ENCODE measurements at regions not wholly inside any gene's neighbourhood (a gene's known extent, or its start where the extent isn't known, plus 50 kb on each side); places are given as distances from the start of the nearest gene placed in this dataset.

DNA sequence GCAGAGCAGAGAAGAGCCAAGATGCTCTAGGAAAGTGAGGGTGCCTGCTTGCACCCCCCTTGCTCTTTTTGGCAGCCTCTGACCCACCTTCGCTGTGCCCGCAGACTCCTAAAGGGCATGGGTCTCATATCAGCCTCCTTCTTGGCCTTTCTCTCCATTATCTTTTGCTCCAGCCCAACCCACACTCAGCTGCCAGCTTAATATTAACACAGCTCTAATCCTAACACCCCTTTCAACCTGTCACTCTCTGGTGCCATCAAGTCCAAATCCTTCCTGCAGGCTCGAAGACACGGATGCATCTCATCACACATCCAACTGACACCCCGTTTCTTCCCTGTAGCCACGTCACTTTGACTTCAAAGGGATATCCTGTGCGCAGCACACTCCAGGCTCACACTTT, 171.6 kb upstream of the AUTS2 start:
- H3K4me2 ChIP-seq: no peak overlapping the region
- no peaks in the 10 kb centered on the region for H3K4me1 ChIP-seq (ENCODE audit: low read depth, poor library complexity, severe bottlenecking)
- H3K4me3 ChIP-seq (IDR thresholded peaks at IDR 0.05; ENCODE audit: insufficient read depth, low read depth, low read length): no peak overlapping the region
- no peak overlapping the region for H3K27ac ChIP-seq
- H3K36me3 ChIP-seq (ENCODE audit: insufficient read depth): no peaks in the 10 kb centered on the region
- no peaks in the 10 kb centered on the region for H3K79me2 ChIP-seq (ENCODE audit: insufficient read depth, low read depth)
- H3K27me3 ChIP-seq (ENCODE audit: insufficient read depth, low read depth): no peaks in the 10 kb centered on the region
- H2AFZ ChIP-seq (ENCODE audit: low read depth): no peak overlapping the region
- no peak for TF ChIP-seq CTCF (conservative IDR thresholded peaks at IDR 0.05; ENCODE audit: low read depth, low read length)
- no peaks in the 10 kb centered on the region for H4K20me1 ChIP-seq (ENCODE audit: insufficient read depth)
- H3K9ac ChIP-seq: no peak overlapping the region

DNA sequence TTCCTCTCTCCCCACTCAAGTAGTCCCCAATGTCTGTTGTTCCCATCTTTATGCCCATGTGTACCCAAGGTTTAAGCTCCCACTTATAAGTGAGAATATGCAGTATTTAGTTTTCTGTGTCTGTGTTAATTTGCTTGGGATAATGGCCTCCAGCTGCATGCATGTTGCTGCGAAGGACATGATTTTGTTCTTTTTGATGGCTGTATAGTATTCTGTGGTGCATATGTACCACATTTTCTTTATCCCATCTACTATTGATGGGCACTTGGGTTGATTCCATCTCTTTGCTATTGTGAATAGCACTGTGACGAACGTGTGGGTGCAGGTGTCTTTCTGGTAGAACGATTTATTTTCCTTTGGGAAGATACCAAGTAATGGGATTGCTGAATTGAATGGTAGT, 170.2 kb upstream of the AUTS2 start:
- Histone ChIP-seq H2AFZ (ENCODE audit: low read depth) (no peak overlapping the region), H3K36me3 (ENCODE audit: insufficient read depth) (no peaks in the 10 kb centered on the region), H3K27ac (no peak overlapping the region), H3K79me2 (ENCODE audit: insufficient read depth, low read depth) (no peaks in the 10 kb centered on the region), H3K4me1 (ENCODE audit: low read depth, poor library complexity, severe bottlenecking) (no peaks in the 10 kb centered on the region), H3K4me2 (no peak overlapping the region), H3K9ac (no peak overlapping the region), H4K20me1 (ENCODE audit: insufficient read depth) (no peaks in the 10 kb centered on the region), H3K4me3 (IDR thresholded peaks at IDR 0.05; ENCODE audit: insufficient read depth, low read depth, low read length) (no peak overlapping the region), H3K27me3 (ENCODE audit: insufficient read depth, low read depth) (no peaks in the 10 kb centered on the region)
- TF ChIP-seq CTCF (conservative IDR thresholded peaks at IDR 0.05; ENCODE audit: low read depth, low read length): no peak

DNA sequence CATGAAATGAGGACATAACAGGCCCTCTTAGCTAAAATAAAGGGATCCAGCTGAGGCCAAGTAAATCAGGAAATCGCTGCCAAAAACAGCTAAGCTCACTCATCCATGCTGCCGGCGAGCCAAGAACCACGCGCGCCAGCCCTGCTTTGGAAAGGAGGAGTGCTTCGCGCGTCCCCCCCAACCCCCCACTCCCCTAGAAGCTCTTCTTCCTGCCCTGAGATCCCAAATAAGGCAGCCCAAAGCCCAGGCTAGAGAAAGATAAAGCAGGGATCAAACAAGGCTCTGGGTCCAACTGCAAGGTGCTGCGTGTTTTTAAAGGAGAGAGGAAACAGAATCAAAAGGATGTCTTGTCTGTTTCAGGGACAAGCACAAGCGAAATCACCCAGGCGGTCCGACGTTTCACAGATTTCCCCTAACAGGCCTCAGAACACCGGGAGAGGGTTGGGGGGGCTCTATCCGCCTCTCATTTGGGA, 168.3 kb upstream of the AUTS2 start:
- no peak for TF ChIP-seq CTCF (conservative IDR thresholded peaks at IDR 0.05; ENCODE audit: low read depth, low read length)
- Histone ChIP-seq H3K4me3 (IDR thresholded peaks at IDR 0.05; ENCODE audit: insufficient read depth, low read depth, low read length) (no peak overlapping the region), H2AFZ (ENCODE audit: low read depth) (no peak overlapping the region), H3K4me1 (ENCODE audit: low read depth, poor library complexity, severe bottlenecking) (no peaks in the 10 kb centered on the region), H3K4me2 (no peak overlapping the region), H3K9ac (no peak overlapping the region), H3K27me3 (ENCODE audit: insufficient read depth, low read depth) (no peaks in the 10 kb centered on the region), H4K20me1 (ENCODE audit: insufficient read depth) (no peaks in the 10 kb centered on the region), H3K79me2 (ENCODE audit: insufficient read depth, low read depth) (no peaks in the 10 kb centered on the region), H3K36me3 (ENCODE audit: insufficient read depth) (no peaks in the 10 kb centered on the region), H3K27ac (no peak overlapping the region)

DNA sequence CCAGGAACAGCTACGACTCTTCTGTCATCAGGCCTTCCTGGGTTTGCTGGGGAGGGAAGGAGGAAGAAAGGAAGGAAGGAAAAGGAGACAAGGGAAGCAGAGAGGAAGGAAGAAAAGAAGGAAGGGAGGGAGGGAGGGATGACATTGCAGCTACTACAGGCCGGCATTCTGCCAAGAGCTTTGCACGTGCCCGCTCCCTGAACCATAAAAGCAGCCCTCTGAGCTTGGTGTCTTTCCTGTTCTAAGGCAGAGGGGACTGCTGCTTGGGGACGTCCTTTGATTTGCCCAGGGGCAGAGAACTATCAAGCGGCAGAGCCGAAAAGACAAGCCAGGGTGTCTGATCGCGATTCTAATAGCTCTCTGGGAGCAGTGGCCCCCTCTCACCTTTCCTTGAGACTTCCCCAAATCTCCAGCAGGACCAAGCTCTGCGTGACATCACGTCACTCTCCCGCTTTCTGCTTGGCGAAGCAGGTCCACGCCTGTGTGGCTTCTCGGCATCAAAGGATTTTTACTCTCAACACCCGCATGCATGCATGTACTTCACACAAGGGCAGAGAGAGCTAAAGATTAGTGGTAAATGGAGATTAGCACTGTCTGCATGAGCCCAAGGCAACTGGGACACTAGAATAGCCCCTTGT, 167.8 kb upstream of the AUTS2 start:
- Histone ChIP-seq H4K20me1 (ENCODE audit: insufficient read depth) (no peaks in the 10 kb centered on the region), H3K79me2 (ENCODE audit: insufficient read depth, low read depth) (no peaks in the 10 kb centered on the region), H3K4me1 (ENCODE audit: low read depth, poor library complexity, severe bottlenecking) (no peaks in the 10 kb centered on the region), H3K27ac (no peak overlapping the region), H3K36me3 (ENCODE audit: insufficient read depth) (no peaks in the 10 kb centered on the region), H3K9ac (no peak overlapping the region), H3K27me3 (ENCODE audit: insufficient read depth, low read depth) (no peaks in the 10 kb centered on the region), H3K4me3 (IDR thresholded peaks at IDR 0.05; ENCODE audit: insufficient read depth, low read depth, low read length) (no peak overlapping the region), H2AFZ (ENCODE audit: low read depth) (no peak overlapping the region), H3K4me2 (no peak overlapping the region)
- TF ChIP-seq CTCF (conservative IDR thresholded peaks at IDR 0.05; ENCODE audit: low read depth, low read length): no peak
